Stimulated activated CD8-positive, alpha-beta memory T cell treated with anti-CD3 and anti-CD28 coated beads, Interleukin-15, amount 100 ng/mL, for 48 hours (primary cell): ENCODE measurements at regions not wholly inside any gene's neighbourhood (a gene's known extent, or its start where the extent isn't known, plus 50 kb on each side); places are given as distances from the start of the nearest gene placed in this dataset.
"Not testable (repeated sequence)": the region's sequence is repeated elsewhere in the genome, so short reads cannot be mapped to it uniquely, and the experiment has no call there.

Source experiments
- DNase-seq, 2 donors: peaks; one replicate each; pipeline ENCODE4 v3.0.0-alpha.2; 2020; ENCODE audit warnings: low read depth in 2 of 2

DNA sequence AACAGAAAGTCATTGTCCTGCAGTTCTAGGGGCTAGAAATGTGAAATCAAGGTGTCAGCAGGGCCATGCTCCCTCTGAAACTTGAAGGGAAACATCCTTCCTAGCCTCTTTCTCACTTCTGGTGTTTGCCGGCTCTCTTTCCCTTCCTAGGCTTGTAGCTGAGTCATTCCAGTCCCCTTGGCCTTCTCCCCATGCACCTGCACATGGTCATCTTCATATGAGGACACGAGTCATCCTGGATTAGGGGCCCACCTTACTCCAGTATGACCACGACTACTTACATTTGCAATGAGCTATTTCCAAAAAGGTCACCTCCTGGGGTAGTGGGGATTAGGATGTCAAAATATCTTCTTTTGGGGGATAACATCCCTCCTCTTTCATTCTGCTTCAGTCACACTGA, 168.5 kb upstream of the CXCR4 start:
- DNase-seq: no peak

DNA sequence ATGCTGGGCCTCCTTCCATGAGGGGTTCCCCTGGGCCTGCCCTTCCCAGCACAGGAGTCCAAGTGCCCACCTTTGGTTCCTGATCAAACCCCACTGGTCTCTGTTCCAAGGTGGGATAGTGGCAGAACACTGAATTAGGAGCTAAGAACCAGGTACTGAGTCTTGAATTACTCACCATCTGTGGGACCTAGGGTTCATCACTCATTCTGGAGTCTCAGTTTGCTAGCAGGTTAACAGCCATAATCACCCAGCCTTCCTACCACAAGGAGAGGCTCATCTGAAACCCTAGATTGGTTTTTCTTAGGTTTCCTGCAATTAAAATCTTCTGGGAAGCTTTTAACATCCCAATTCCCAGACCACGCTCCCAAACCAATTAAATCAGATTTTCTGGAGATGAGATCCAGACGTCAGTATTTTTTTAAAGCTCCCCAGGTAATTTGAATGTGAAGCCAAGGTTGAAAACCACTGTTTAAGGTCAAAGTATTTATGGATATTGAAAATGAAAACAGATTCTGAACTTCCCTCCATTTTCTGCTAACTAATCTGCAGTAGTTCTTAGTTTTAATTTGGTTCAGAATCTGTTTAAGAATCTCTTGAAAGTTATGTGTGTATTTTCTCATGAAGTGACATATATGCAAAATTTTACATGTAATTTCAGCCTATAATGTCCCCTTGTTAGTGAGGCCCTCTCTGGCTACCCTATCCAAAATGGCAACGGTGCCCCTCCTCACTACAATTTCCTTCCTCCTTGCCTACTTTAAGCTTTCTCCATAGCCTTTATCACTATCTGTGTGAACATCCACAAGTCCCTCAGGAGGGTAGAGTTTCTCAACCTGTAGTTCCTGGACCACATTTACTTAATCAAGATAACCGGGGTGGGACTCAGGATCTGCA, 166.5 kb upstream of the CXCR4 start:
- no peak for DNase-seq

DNA sequence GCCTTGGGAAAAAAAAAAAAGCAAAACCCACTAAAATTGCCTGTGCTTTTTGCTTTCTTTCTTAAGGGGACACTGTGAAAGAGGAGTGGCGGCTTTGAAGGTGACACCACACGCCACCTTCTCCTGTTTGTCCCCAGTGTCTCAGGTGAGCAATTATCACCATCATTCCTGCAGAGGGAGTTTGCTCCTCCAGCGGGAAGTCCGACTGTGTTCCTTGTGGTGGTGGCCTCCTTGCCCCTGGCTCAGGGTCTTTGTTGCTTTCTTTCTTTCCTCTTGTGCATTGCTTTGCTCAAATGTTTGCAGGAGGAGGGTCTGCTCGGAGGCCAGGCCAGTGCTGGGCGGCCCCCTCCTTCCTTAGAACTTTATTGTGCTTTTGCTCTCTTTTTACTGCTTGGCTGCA, 164.3 kb upstream of the CXCR4 start:
- no peak for DNase-seq

DNA sequence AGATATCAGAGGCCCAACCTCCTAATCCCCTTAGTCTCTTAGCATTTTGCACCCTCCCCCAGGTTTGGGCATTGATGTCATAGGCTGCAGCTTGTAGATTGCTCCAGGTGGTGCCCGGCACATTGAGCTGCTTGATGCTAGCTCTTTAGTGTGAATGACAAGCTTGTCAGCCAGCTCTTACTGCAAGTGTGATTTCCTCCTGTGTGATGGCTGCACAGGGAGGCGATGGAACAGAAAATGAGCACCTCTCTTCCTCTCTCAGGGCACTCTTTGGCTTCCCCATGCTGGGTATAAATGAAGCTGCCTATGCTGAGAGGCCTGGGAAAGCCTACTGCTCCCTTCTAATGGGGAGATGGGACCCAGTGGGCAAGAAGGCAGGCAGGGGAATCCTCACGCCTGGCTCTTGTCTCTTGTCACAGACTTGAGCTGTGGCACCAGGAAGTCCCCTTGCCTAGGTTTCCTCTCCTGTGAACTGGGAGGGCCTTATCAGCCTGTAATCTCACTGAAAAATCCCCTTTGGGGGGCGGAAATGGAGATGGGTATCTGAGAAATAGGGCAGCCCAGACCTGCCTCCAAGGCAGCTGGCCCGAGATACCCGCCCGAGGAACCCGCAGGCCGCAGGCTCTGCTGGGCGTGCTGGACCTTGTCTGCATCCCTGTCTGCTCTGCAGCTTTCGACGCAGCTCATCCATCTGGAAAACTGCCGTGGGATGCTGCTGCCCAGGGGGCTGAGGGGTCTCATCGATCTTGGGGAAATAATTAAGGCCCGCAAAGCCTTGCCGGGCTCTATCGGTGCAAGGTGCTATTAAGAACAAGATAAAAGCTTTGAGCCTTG, 163.5 kb upstream of the CXCR4 start:
- DNase-seq: no peak

DNA sequence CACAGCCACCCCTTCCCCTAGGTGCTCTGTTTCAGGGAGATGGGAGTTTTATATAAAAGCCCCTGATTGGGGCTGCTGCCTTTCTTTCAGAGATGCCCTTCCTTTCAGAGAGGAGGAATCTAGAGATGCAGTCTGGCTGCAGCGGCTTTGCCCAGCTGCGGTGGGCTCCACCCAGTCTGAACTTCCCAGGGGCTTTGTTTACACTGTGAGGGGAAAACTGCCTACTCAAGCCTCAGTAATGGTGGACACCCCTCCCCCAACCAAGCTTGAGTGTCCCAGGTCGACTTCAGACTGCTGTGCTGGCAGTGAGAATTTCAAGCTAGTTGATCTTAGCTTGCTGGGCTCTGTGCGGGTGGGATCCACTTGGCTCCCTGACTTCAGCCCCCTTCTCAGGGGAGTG, 148.4 kb upstream of the CXCR4 start:
- not testable (repeated sequence) for DNase-seq

DNA sequence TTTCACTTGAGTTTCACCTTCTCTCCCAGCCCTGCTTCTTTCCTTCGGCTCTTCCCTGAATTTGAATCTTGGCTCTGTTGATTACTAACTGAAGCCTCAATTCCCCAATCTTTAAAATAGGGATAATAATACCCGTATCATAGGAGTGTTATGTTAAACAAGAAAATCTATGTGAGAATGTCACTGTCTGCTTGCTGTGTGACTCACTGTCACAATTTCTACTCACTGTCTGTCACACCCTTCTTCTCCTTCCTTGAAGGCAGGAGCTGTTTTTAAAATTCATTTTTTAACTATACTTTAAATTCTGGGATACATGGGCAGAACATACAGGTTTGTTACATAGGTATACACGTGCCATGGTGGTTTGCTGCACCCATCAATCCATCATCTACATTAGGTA, 141.6 kb upstream of the CXCR4 start:
- no peak for DNase-seq

DNA sequence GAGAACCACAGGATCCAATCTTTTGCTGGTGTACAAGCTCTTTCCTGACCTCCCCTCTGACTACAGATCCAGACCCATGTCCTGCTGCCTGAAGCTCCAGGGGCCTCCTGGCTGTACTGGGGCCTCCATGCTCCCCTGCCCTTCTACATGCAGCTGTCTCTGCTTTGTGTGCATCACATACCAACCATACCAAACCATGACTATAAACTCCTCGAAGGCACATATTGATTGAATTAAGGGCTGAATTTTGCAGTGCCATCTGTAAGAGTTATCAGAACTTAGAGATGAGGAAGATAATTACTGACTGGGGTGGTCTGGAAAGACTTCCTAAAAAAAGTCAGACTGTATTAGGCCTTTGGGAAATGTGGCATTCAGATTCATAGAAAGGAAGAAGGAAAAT, 139.9 kb upstream of the CXCR4 start:
- no peak for DNase-seq

DNA sequence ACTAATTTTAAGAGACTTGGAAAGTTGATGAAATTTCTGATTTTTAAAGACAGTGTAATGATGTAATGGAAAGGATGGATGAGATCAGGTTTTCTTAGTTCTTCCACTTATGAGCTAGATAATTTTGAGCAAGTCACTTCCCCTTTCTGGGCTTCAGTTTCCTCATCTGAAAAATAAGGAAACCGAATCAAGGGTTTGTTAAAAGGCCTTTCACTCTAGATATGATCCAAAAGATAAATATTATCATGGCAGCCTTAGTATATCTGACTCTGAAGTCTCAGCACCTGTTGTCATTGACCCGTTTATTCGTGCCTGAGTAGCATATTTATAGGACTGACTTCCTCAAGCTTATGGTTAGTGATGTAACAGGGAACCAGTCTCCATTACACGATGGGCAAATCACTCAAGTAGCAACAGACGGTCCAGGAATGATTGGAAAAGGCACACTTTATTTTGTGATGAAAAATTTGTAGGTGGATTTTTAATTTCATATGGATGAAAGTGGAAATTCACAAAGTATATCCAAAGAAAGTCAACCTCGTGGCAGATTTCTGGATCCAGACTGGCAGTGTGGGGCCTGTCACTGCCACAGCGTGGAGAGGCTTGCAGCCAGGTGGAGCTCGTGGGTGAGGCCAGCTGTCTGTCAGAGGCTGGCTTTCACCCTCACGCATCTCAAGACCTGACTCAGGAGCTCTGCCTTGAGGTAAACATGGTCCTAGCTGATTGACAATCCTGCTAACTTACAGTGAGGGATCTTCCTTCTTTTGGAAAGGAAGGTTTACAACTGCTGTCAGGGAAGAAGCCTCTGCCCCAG, 137.9 kb upstream of the CXCR4 start:
- DNase-seq: no peak

DNA sequence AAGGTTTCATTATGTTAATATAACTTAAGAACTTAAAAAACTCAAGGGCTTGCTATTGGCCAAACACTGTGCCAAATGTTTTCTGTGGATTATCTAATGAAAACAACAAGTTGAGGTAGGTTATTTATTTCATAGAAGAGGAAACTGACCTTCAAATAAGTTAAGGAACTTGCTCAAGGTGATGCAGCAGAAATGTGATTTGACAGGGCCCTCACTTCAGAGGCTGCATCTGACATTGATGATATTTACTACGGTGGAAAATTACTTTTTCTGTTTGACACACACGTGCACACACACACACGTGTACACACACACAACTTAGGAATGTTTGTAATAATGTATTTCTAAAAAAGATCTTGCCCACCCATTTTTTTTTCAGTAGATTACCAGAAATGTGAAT, 137.2 kb upstream of the CXCR4 start:
- no peak for DNase-seq

DNA sequence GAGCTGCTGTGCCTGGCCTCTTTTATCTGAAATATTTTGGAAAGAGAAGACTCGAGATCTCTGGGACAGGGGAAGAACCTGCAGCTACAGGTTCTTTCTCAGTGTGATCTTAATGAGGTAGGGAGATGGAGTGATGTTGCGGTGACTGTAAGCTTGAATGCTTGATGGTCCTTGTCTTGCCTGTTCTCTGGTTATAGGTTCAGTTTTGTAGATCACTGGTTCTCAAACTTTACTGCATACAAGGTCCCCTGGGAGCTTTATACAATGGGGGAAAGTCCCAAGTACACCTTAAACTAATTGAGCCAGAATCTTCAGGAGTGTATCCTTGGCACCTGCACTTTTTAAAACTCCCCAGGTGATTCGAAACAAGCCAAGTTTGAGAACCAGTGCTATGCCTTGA, 136.7 kb upstream of the CXCR4 start:
- no peak for DNase-seq

DNA sequence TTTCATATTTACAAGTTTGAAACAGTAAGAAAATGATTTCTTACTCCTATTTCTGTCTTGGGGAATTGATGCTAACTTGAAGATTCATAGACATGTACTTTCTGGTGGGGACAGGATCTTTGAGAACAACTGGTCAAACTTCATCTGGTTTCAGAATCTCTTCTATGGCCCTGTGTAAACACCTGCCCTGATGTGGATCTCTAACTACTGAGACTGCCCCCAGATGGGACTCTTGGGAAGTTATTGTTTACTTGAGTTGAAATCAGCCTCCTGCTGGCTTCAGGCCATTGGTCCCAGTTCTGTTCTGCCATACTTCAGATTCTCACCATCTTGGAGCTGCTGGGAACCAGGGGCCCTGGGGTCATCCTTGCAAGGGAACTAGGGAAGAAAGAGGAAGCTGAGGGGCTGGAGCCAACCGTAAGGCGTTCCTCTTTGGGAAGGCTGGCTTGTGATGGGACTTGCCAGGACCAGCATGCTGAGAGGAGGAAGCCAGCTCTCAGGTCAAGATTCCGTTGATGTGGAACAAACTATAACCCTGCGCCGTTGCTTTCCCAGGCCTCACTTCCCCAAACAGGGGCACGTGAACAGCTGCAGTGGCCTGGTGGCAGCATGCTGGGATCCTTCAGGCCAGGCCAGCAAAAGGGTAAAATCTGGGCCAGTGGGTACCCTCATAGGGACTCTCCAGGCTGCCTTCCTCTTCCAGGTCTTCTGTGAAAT, 135.5 kb upstream of the CXCR4 start:
- no peak for DNase-seq

DNA sequence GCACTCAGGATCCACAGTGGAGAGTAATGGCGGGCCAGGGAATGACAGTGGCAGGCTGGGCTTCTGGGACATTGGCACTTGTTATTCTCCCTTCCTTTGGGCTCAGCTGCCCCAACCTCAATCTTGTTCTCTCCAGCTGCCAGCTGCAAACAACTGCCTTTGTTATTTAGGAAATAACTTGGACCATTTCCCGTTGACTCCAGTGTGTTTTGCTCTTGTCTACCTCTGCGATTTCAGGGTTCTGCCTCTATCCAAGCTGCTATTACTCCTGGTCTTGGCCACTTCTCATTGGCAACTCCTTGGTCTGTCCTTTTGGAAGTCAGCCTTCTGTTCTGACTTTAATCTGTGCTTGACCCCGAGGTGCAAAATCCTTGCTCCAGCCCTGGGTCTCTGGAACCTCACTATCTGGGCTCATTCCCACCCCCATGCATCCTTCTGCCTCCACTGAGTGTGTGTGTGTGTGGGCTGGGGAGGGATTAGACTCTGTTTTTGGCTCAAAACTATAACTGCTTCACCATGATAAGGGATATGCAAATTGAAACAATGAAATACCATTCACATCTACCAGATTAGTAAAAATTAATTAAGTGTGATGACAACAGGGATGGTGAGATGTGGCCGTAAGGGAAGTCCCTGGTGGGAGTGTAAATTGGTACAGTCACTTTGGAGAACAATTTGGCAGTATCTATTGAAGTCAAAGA, 134.1 kb upstream of the CXCR4 start:
- DNase-seq: no peak

DNA sequence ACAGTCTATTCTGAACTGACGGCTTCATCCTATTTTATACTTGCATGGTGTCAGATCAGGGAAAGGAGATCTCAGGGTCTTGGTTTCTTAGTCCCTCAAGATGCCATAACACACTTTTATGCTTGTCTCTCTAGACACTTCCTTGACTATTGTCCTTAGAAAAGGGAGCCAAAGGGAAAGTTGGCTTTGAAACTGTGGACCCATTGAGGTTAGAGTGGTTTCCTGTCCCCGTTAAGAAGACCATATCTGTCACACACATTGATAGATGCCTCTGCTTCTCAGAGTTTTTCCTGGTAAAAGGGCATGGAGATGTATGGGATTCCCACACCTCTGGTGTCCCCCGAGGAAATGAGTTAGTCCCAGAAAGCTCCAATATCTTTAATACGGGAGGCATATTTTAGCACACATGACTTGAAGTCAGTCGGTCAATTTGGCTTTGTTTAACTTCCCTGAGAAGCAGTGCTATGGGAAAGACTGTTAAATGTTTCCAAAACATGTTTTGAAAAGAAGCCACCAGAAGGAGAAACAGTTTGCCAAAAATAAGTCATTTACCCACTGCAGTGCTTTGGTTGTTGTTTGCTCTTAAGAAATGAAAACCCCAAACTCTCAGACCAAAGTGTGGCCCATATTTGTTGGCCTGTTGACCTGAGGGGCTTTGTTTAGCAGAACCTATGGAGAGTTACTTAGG, 133.4 kb upstream of the CXCR4 start:
- DNase-seq: no peak

DNA sequence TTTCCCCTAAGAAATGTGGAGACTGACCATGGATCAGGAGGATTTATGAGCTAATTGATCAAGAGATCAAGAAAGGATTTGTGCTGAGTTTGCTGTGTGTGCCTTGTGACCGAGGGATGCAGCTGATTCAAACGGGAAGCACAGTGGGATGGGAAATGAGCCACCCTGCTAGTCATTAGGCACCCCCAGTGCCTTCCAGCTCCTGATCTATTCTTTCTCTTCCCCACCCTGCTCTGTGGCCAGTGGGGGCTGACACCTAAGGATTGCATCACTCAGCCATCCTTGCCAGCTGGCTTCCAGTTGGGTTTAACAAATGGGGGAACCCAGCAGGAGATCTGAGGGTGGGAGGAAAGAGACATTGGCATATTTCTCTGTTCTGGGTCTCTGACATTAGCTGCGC, 132.2 kb upstream of the CXCR4 start:
- DNase-seq: no peak

DNA sequence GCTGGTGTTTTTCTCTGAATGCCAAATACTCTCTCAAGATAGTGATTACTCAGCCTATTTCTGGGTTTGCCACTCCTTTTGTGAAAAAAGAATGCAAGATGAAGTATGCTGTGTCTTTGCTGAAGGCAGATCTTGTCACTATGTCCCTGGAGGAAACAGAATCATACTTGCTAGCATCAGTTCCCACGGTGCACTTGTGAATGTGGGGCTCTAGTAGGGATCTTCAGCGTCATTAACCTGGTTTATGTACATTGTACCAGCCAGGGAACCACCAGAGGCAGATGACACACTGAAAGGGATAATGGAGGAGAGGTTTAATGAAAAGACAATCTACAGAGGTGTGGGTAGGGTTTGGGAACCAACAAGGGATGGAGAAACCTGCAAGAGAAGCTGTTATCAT, 131.0 kb upstream of the CXCR4 start:
- DNase-seq: no peak

DNA sequence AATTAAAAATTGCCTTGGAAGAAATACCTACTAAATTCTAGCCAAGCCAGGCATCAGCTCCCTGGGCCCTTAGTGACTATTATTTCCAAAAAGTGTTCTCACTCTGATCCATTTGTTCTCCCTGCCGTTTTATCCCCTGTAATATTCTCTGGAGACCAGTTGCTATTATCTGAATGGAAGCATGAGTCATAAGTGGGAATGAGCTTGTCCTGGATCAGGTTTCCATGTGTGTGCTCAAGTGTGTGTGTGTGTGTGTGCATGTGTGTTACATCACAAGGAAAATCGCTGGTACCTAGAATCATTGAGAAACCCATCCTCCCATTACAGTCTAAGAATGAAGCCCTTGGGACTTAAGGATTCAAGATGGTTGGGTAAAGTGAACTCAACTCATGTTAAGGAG, 130.3 kb upstream of the CXCR4 start:
- DNase-seq: no peak

DNA sequence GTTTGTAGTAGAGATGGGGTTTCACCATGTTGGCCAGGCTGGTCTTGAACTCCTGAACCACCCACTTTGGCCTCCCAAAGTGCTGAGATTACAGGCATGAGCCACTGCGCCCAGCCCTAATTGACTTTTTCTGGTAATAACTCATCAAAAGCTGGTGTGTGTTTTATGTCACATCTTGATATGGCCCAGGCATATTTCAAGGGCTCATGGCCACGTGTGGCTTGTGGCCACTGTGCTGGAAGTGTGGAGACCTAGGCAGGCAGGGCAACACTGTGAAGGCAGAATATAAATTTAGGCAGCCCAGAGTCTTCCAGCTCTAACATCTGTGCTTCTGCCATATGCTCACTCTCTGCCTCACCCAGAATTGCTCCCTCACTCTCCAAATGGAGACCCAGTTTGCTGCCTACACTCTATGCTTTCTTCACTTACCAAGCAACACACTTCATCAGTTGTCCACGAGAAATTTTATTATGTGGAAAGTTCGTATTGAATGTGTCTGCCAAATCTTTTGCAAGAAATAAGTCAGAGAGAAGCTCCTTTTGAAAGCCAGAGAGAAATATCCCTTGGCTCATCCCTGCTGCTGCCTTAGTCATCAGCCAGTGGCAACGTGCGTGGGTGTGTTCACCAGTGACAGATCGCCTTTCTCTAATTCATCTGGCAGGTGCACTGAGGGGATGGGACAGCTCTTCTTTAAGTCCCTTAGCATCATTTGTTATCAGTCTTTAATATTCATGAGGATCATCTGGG, 129.4 kb upstream of the CXCR4 start:
- DNase-seq: peak in 1 of 2 donors; percentile 61

DNA sequence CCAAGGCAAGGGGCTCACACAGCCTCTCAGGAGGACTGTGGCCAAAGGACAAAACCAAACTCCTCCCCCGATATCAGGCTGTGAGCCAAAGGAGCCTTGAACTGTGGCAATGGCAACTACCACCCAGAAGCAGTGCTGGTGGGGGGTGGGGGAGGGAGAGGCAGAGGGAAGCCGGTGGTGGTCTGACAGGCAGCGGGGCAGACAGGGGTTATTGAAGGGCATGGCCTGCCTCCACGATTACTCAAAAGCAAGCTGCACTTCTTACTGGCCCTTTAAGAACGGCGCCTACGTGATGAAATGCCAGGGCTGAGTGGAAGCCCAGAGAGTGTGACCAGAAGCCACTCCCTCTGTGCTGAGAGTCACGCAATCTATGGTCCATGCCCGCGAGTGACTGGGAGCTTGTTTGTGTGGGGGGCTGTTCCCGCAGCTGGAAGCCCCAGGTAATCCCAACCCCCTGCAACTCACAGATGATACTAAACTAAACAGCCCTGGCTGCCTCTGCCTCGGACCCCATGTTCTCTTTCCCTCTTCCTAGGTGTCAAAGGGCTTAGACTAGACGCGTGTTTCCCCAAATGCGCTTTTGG, 128.2 kb upstream of the CXCR4 start:
- DNase-seq: no peak

DNA sequence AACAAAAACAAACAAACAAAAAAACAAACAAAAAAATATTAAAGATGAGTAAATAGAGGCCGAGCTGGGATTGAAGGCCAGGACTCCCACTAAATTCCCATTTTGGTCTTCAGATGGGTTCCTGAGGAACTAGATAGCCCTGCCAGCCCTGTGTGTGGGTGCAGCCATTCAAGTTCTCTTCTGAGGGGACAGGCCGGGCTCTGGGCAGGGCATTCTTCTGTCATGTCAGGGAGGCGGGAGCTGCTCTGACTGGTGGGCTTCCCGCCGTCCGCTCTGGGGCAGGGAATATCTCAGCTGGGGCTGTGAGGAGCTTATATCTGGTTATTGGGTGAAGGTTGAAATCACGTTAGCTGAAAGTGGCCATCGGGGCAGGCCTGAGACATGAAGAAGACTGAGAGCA, 127.3 kb upstream of the CXCR4 start:
- DNase-seq: no peak
